BJ (cell line): ENCODE measurements at regions not wholly inside any gene's neighbourhood (a gene's known extent, or its start where the extent isn't known, plus 50 kb on each side); places are given as distances from the start of the nearest gene placed in this dataset.

Experiments
- CTCF ChIA-PET: fragments of 350-600 bp; formaldehyde crosslinking; extraction: SDS; loops from one replicate; lab custom pipeline; 2021; ENCODE audit warnings: antibody characterized with exemption, inconsistent platforms; lab: Yijun Ruan, JAX
- POLR2A ChIA-PET: fragments of 300-600 bp; sonication (Branson Sonifier 250); formaldehyde crosslinking; extraction: SDS; loops from one replicate; lab custom pipeline; 2021; ENCODE audit warnings: antibody characterized with exemption; lab: Charles Lee
- DNase-seq: peaks from one replicate; pipeline ENCODE4 v3.0.0-alpha.2; 2011; ENCODE audit warnings: low read depth
- H3K27me3 ChIP-seq: 2 replicates; pipeline ENCODE4 v1.6.0; 2011; ENCODE audit warnings: low read length; ENCODE audit not compliant: control insufficient read depth, insufficient read depth
- H3K36me3 ChIP-seq: 2 replicates; pipeline ENCODE4 v1.5.1; 2011; ENCODE audit warnings: low read length; ENCODE audit not compliant: control insufficient read depth, insufficient read depth
- H3K4me3 ChIP-seq: 2 replicates; pipeline ENCODE4 v1.5.1; 2011; ENCODE audit warnings: low read depth, mild to moderate bottlenecking, control low read depth, low read length
- TF ChIP-seq, protein P1 (sequence below): IDR thresholded peaks from 2 replicates; pipeline ENCODE4 v1.5.1; 2011; ENCODE audit warnings: low read depth, mild to moderate bottlenecking, control low read depth, inconsistent platforms, low read length, moderate library complexity; ENCODE audit not compliant: insufficient read depth

DNA sequence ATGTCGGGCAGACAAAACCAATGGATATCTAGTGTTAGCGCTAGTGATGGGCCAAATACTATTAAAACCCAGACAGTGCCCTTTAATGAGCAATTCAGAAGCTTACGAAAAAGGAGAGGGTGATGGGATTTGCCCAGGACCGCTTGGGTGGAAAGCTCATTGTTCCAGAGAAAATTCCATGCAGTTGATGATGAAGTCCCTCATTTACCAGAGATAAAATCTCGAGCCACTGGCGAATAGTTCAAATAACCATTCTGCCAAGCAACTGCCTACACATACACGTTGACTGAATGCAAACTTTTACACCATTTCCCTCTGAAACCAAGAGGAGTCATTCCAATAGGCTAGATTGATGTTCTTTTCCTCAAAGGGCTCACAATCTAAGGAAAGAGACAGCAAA, 73.6 kb upstream of the ARL4C start:
- H3K27me3 ChIP-seq, result no peaks in the 10 kb centered on the region
- DNase-seq, result no peak
- TF ChIP-seq, protein P1, sequence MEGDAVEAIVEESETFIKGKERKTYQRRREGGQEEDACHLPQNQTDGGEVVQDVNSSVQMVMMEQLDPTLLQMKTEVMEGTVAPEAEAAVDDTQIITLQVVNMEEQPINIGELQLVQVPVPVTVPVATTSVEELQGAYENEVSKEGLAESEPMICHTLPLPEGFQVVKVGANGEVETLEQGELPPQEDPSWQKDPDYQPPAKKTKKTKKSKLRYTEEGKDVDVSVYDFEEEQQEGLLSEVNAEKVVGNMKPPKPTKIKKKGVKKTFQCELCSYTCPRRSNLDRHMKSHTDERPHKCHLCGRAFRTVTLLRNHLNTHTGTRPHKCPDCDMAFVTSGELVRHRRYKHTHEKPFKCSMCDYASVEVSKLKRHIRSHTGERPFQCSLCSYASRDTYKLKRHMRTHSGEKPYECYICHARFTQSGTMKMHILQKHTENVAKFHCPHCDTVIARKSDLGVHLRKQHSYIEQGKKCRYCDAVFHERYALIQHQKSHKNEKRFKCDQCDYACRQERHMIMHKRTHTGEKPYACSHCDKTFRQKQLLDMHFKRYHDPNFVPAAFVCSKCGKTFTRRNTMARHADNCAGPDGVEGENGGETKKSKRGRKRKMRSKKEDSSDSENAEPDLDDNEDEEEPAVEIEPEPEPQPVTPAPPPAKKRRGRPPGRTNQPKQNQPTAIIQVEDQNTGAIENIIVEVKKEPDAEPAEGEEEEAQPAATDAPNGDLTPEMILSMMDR, result no peak
- H3K4me3 ChIP-seq, result no peak overlapping the region
- no peaks in the 10 kb centered on the region for H3K36me3 ChIP-seq
- ChIA-PET POLR2A (no interaction called here), CTCF (no interaction called here)

DNA sequence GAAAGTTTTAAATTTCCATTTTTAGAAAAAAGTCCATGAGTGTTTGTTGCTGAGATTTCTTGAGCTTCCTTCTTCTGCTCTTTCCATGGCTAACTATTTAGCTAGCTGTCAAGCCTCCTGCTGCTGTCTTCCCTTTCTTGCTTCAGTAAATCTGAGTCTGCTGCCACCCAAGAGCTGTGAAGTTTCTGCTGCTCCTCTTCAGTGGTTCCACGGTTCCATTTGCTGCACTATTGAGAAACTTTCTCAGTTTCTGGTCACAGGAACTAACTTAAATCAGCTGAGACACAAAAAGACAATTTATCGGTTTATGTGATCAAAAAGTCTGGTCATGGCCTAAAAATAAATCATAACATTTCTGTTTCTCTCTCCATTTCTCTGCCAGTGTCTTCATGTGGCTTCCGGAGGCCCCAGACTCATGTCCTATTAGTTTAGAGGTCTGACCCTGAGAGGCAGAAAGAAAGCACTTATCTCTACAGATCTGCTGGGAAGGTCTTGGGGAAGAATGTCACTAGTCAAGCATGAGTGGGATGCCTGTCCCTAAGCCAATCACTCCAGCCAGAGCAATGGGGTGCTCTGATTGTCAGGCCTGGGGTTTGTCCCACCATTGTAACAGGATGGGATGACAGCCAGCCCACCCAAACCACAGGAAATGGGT, 73.0 kb upstream of the ARL4C start:
- TF ChIP-seq, protein P1, result no peak
- ChIA-PET CTCF (no interaction called here), POLR2A (interaction anchor here (0.7 kb wide), 1 partner anchor 530 kb away, joined by 3 read pairs; no protein-coding TSS in a partner anchor)
- H3K4me3 ChIP-seq, result no peak overlapping the region
- no peaks in the 10 kb centered on the region for H3K36me3 ChIP-seq
- no peak for DNase-seq
- H3K27me3 ChIP-seq, result no peaks in the 10 kb centered on the region

GRCh38 chr2:234566622-234567021, 69.7 kb upstream of the ARL4C start:
- no peak overlapping the region for H3K4me3 ChIP-seq
- no peaks in the 10 kb centered on the region for H3K36me3 ChIP-seq
- TF ChIP-seq, protein P1, result no peak
- ChIA-PET CTCF (interaction anchor here (1.8 to 4.5 kb wide), 2 partner anchors 37 to 541 kb away, joined by 3 to 39 read pairs; no protein-coding TSS in a partner anchor), POLR2A (no interaction called here)
- no peak for DNase-seq
- no peaks in the 10 kb centered on the region for H3K27me3 ChIP-seq

GRCh38 chr2:234565842-234566619, 69.2 kb upstream of the ARL4C start:
- ChIA-PET POLR2A (no interaction called here), CTCF (interaction anchor here (0.6 to 4.5 kb wide), 5 partner anchors 21 to 542 kb away, joined by 3 to 39 read pairs (median 5); no protein-coding TSS in a partner anchor)
- H3K27me3 ChIP-seq, result no peaks in the 10 kb centered on the region
- no peak overlapping the region for H3K4me3 ChIP-seq
- no peaks in the 10 kb centered on the region for H3K36me3 ChIP-seq
- TF ChIP-seq, protein P1, result no peak
- no peak for DNase-seq

DNA sequence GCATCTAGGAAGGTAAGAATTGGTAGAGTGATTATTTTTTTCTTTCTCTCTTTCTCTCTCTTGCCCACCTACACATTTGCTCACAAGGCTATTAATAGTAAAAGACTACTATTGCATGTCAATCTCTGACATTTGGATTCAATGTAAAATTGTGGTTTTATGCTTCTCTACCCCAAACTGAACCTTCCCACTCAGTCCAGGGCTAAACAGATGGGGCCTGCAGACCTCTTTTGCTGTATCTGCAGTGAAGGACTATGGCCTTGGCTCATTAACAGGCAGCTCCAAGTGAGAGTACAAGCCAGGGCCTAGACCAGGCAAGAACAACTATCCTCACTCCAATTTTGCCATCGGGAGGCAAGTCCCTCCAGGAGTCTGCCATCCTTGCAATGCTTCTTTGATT, 68.3 kb upstream of the ARL4C start:
- H3K36me3 ChIP-seq, result no peaks in the 10 kb centered on the region
- ChIA-PET CTCF (interaction anchor here (0.5 to 4.5 kb wide), 18 partner anchors 11 to 552 kb away, joined by 3 to 39 read pairs (median 4); no protein-coding TSS in a partner anchor), POLR2A (interaction anchor here (1.0 kb wide), 1 partner anchor 115 kb away, joined by 5 read pairs; no protein-coding TSS in a partner anchor)
- TF ChIP-seq, protein P1, result no peak
- no peak overlapping the region for H3K4me3 ChIP-seq
- no peaks in the 10 kb centered on the region for H3K27me3 ChIP-seq
- DNase-seq, result no peak
